ENCODE measurements at regions not wholly inside any gene's neighbourhood (a gene's known extent, or its start where the extent isn't known, plus 50 kb on each side); places are given as distances from the start of the nearest gene placed in this dataset.

GRCh38 chr9:105901514-105902109 is 207.3 kb downstream of the TMEM38B start (continued):
- TF ChIP-seq ZSCAN18 (CRISPR knock-in tag; IDR thresholded peaks at IDR 0.05) = no peak
- TF ChIP-seq HMGA2 (CRISPR knock-in tag; IDR thresholded peaks at IDR 0.05) = no peak
- TF ChIP-seq TEAD1 (CRISPR knock-in tag; IDR thresholded peaks at IDR 0.05) = 0 out of 2 replicates have a peak, but pooled peaks have one; percentile 50
- TF ChIP-seq ZNF317 (CRISPR knock-in tag; IDR thresholded peaks at IDR 0.05; ENCODE audit: borderline replicate concordance, low read depth) = no peak
- TF ChIP-seq FOXP1 (CRISPR knock-in tag; IDR thresholded peaks at IDR 0.05; ENCODE audit: borderline replicate concordance) = peak; percentile 55; the same call in 1 of the 2 replicates
- 0 out of 2 replicates have a peak, but pooled peaks have one; percentile 31 for TF ChIP-seq MAX (CRISPR knock-in tag; IDR thresholded peaks at IDR 0.05)
- TF ChIP-seq CTCF (IDR thresholded peaks at IDR 0.05) = peak; percentile 81

- TF ChIP-seq TEAD1 (CRISPR knock-in tag; IDR thresholded peaks at IDR 0.05) (no peak), MXD4 (CRISPR knock-in tag; IDR thresholded peaks at IDR 0.05; ENCODE audit: borderline replicate concordance) (no peak), ZNF416 (CRISPR knock-in tag; IDR thresholded peaks at IDR 0.05) (no peak), ZNF423 (CRISPR knock-in tag; IDR thresholded peaks at IDR 0.05) (no peak), E2F1 (CRISPR knock-in tag; IDR thresholded peaks at IDR 0.05) (no peak), CBFB (CRISPR knock-in tag; IDR thresholded peaks at IDR 0.05; ENCODE audit: low read depth) (no peak), SP1 (CRISPR knock-in tag; conservative IDR thresholded peaks at IDR 0.05) (no peak), ZSCAN18 (CRISPR knock-in tag; IDR thresholded peaks at IDR 0.05) (no peak), HMGA2 (CRISPR knock-in tag; IDR thresholded peaks at IDR 0.05) (no peak), AFF4 (CRISPR knock-in tag; IDR thresholded peaks at IDR 0.05; ENCODE audit: borderline replicate concordance) (no peak), NFE2L1 (CRISPR knock-in tag; IDR thresholded peaks at IDR 0.05) (no peak), E2F4 (CRISPR knock-in tag; IDR thresholded peaks at IDR 0.05; ENCODE audit: borderline replicate concordance, low read depth) (no peak), GABPB1 (CRISPR knock-in tag; IDR thresholded peaks at IDR 0.05) (no peak), CREB1 (CRISPR knock-in tag; IDR thresholded peaks at IDR 0.05) (no peak)
- POLR2A ChIA-PET = no interaction called here
- CTCF ChIA-PET = interaction anchor here (1.1 kb wide), 1 partner anchor 27 kb away, joined by 3 read pairs; no protein-coding TSS in a partner anchor
- Mint-ChIP-seq H3K27ac (no peak overlapping the region), H3K9me3 (peaks cover 32% of the 10 kb centered on the region), H3K4me3 (no peak overlapping the region), H3K4me1 (peaks cover 44% of the 10 kb centered on the region), H3K36me3 (peaks cover 18% of the 10 kb centered on the region), H3K27me3 (ENCODE audit: low read depth) (no peaks in the 10 kb centered on the region; the same call in 1 of the 2 replicates)
- DNase-seq (ENCODE audit: low spot score) (no peak), ATAC-seq (no peak)
Observed at GRCh38 chr9:105908069-105908468, 213.7 kb downstream of the TMEM38B start.

Measured in WTC11 (cell line).